GM12891 (cell line): ENCODE measurements at regions not wholly inside any gene's neighbourhood (a gene's known extent, or its start where the extent isn't known, plus 50 kb on each side); places are given as distances from the start of the nearest gene placed in this dataset.

Experiments
- PAX5 ChIP-seq: IDR thresholded peaks from 2 replicates; pipeline ENCODE4 v1.6.1; 2011; ENCODE audit warnings: low read length, moderate library complexity, mild to moderate bottlenecking; ENCODE audit not compliant: insufficient read depth, severe bottlenecking
- POLR2A ChIP-seq: IDR thresholded peaks from 2 replicates; pipeline ENCODE4 v1.6.1; 2011; ENCODE audit warnings: low read depth, low read length, control low read depth
- POLR2AphosphoS5 ChIP-seq: IDR thresholded peaks from 2 replicates; pipeline ENCODE4 v1.6.1; 2011; ENCODE audit warnings: low read depth, low read length, control low read depth
- POU2F2 ChIP-seq: IDR thresholded peaks from 2 replicates; pipeline ENCODE4 v1.6.1; 2011; ENCODE audit warnings: low read depth, mild to moderate bottlenecking, control low read depth, low read length, moderate library complexity
- SPI1 ChIP-seq: IDR thresholded peaks from 2 replicates; pipeline ENCODE4 v1.6.1; 2011; ENCODE audit warnings: low read depth, low read length, control low read depth
- TAF1 ChIP-seq: IDR thresholded peaks from 2 replicates; pipeline ENCODE4 v1.6.1; 2011; ENCODE audit warnings: low read depth, low read length, control low read depth

- TF ChIP-seq POLR2A (no peak), POLR2AphosphoS5 (no peak), TAF1 (no peak), SPI1 (no peak), PAX5 (no peak), POU2F2 (no peak)
Measured at GRCh38 chr12:126538888-126539287, 1473.7 kb downstream of the AACS start.
